Stimulated activated CD8-positive, alpha-beta memory T cell treated with anti-CD3 and anti-CD28 coated beads, Interleukin-15, amount 100 ng/mL, for 1 hour (primary cell): ENCODE measurements at regions not wholly inside any gene's neighbourhood (a gene's known extent, or its start where the extent isn't known, plus 50 kb on each side); places are given as distances from the start of the nearest gene placed in this dataset.
"Not testable (repeated sequence)": the region's sequence is repeated elsewhere in the genome, so short reads cannot be mapped to it uniquely, and the experiment has no call there.

Experiments used
- DNase-seq: peaks from one replicate; pipeline ENCODE4 v3.0.0-alpha.2; 2020; ENCODE audit warnings: low read depth

- not testable (repeated sequence) for DNase-seq
These were observed 305.1 kb downstream of the BCL2L11 start for GRCh38 chr2:111425789-111426201.

- not testable (repeated sequence) for DNase-seq
These were observed 306.6 kb downstream of the BCL2L11 start for GRCh38 chr2:111427346-111427745.

DNA sequence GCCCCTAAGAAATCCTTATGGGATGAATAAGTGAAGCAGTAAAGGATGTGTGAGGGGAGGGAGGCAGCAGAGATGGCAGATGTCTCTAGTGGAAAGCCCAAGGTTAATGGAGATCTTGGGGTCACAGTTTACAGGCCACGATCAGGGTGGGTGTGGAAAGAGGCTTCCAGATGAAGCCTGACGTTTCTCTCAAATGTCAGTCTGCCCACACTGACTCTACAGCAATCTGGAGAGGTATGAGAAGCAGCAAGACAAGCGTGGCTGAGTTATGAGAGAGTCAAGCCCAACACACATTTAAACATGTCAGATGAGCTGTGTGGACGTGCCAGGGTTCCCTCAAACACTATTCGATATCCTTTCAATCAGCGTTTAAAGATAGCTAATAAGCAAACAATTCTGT, 308.2 kb downstream of the BCL2L11 start:
- DNase-seq = not testable (repeated sequence)

DNA sequence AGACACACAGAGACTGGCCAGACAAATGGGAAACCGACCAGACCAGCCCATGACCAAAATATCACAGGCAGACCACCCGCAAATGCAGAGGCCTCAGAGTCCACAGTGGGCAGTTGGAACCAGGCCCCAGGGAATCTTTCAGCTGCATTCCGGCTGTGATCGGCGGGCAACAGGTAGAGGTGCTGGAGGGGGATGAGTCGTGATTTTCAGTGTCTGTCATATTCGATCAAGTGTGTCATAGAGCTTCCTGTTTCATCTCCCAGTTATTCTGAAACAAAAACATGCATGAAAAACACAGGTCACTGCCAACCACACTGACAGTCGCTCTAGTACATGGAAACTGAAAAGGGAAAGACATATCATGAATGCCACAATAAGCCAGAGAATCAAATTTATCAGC, 308.6 kb downstream of the BCL2L11 start:
- DNase-seq = not testable (repeated sequence)

DNA sequence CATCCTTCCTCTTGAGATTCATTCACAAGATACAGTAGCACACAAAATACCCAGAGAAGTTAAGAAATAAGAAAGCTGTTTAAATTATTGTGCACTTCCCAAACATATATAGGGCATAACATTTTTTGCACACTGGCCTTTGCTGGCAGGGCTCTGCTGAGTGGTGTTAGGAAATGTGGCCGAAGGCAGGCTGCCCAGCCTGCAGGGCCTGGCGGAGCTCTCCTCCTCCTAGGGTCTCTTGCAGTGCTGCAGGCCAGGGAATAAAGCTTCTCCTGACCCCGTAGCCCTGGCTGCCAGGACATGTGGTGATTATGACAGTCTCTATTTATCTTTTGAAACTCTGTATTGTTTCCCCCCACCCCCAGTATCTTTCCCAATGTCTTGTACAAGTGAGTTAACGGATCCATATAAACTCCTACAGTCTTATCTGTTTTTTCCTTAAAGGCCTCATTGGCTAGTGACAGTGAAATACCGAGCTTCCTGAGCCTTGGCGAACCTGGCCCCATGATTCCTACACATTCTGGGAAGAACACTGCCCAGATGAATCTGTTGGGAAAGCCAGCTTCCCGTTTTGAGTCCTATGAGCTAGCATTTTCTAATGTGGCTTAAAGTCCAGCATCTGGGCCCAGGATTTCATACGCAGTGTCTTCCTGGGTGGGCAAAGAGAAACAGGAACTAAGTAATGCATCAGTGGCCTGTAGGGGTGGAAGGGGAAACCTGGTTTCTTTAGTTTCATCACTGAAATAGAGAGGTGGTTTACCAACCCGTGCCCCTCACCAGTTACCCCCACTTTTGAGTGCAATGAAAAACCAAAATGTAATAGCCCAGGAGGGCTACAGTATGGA, 310.3 kb downstream of the BCL2L11 start:
- not testable (repeated sequence) for DNase-seq

DNA sequence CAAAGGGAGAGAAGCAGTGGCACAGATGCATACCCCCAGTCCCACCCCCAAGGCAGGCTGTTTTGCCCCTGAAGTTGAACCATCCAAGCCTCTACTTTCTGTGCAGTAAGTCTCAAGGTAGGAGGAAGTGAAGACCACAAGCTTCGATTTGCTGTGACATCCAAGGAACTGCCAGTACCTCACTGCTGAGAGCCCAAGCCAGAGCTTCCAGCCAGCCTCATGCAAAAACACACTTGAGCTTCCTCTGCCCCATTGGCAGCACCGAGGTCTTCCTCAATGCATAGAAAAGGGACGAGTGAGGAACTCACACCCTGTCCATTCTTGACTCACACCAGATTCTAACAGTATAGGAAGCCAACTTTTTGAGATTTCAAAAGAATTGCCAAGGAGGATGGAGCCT, 311.7 kb downstream of the BCL2L11 start:
- DNase-seq = not testable (repeated sequence)

DNA sequence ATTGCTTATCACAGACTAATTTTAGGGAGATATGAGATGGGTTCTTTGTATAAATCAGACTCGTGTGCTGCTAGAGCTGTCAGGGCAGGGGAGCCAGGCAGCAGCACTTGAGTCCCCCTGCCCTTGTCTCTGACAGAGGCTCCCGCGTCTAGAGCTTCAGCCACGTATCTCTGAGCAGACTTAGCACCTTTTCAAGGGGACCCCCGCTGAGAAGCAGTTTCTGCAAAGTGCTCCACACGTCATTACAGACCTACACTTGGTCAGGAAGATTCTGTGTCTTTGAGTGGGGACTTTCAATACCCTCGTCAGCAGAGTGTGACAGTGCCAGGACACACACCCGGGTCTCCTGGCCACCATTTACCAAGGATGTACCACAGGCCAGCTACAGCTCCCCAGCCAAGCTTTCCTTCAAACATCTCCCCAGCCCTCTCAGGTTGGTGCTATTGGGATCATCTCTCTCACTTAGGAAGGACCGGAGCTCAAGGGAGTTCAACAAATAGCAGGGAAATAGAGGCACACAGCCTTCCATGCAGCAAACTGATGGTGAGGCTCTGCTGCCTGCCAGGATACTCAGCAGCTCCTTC, 312.3 kb downstream of the BCL2L11 start:
- not testable (repeated sequence) for DNase-seq

- not testable (repeated sequence) for DNase-seq
These were observed 313.3 kb downstream of the BCL2L11 start for GRCh38 chr2:111433892-111434607.

DNA sequence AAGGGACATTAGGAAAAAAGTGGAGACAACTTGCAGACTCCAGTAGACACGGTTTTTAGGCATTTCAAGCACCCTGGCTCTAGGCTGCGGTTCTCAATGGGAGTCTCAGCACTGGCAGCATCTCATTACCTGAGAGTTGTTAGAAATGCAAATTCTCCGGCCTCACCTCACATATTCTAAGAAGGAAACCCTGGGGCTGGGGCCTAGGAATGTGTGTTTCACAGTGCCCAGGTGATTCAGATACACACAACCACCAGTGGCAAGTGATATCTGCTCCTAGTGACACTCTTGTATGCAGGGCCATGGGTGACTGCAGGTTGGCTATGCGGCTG, 313.9 kb downstream of the BCL2L11 start:
- DNase-seq = not testable (repeated sequence)

- DNase-seq = not testable (repeated sequence)
These were observed 315.0 kb downstream of the BCL2L11 start for GRCh38 chr2:111435553-111436310.

GRCh38 chr2:111436411-111436810, 315.7 kb downstream of the BCL2L11 start:
- DNase-seq = not testable (repeated sequence)

GRCh38 chr2:111437288-111437990, 316.7 kb downstream of the BCL2L11 start:
- DNase-seq = not testable (repeated sequence)

GRCh38 chr2:111438161-111438560, 317.4 kb downstream of the BCL2L11 start:
- not testable (repeated sequence) for DNase-seq

DNA sequence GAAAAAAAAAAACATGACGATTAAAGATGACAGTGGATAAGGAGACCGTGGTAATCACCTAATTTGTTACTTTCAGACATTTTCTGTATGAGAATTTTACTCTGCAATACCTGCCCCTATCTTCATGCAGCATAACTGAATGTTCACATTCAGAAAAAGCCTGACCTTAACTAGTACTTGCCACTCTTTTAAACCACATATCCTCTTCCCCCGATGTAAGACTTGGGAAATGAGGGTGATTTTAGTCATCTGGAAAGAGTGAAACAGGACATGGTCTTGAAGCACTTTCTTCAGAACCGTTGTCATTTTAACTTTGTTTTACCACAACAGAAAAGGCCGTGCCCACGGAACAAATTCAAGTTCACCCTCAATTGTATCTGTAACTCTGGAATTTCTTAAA, 318.5 kb downstream of the BCL2L11 start:
- DNase-seq = not testable (repeated sequence)

DNA sequence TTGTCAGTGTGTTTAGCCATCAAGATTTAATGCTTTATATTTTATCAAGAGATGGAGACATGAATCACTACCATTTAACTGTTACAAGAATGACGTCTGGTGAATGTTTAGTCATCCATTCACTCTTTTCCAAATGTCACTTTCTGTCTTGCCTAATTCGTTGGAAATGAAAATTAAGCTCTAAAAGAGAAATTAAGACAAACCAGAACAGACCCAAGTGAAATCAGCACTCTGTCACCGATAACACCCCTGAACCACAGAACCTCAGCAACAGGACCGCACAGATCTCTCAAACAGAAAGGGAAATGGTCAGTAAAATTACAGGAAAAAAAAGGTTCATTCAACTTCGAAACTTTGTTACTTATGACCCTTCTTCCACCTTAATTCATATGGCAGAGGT, 320.9 kb downstream of the BCL2L11 start:
- DNase-seq = not testable (repeated sequence)

DNA sequence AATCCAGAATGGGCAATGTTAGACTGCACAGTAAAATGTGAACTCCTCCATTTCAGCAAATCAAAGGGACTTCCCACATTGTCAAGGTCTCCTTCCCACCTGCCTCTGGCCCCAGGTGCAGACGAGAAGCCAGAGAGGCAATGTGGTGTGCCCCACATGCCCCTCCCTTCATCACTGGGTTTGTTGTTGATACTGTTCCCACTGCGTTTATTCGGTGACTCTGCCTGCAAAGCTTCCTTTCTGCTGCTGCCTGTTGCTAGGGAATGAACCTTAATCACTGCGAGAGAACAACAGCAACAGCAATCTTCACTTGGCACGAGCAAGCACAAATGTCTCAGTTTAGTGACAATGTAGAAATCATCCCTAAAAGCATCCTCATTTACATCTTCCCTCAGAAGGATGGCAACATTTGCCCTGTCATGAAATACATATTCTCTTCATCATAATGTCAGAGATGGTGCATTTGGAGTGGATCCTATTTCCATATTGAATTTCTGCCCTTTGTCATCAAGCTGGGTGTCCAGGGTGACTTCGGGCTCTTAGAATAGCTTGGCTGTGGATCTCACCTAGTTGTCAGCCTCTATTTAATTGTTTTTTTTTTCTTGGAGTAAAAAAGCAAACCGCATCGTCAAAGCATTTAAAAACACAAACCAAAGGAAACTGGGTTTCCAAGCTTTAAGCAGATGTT, 322.2 kb downstream of the BCL2L11 start:
- not testable (repeated sequence) for DNase-seq

DNA sequence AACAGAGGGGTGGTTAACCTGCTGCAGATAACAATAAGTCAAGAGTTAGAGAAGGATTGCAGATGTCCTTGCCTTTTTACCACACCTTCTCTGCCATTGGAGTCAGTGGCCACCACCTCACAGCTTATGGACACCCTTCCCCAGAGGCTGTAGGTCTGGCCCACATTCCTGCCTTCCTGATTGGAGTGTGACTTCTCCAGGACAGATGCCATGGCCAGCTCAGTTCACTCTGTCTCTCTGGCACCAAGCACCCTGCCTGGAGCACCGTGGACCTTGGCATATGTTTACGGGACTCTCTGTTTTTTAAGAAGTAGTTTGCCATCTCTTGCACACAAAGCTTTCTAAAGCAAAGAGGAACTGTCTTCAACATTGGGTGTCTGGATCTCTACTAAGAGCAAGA, 323.8 kb downstream of the BCL2L11 start:
- not testable (repeated sequence) for DNase-seq

DNA sequence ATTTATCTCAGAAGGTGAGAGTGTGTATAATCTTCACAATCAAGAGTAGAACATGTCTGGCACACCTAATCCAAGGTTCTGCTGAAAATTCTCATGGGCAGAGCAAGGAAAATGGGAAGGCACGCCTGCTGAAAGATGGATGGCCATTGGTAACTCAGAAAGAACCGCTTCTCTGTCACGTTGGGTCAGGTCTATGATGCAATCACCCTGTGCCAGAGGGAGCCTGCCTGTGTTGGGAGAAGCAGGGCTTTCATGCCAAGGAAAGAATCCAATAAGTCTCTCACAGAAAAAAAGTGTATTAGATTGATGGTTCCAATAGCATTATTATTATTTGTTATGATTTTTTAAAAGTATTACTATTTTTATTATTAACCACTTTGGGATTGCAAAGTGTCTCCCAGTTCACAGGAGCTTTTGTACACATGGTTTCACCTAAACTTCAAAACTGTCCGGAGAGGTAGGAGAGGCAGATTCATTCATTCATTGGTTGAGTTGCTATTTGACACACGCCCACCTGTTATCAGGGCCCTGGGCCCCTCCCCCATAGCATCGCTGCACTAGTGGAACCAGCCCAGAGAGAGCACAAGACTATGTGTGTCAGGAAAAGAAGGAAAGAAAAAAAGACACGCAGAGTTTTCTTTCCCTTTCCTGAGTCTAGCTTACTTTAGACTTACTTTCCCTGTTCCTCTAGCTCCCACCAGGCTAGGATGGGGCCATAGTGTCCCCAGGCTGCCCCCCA, 324.6 kb downstream of the BCL2L11 start:
- not testable (repeated sequence) for DNase-seq

- not testable (repeated sequence) for DNase-seq
These were observed 325.2 kb downstream of the BCL2L11 start for GRCh38 chr2:111445941-111446340.

DNA sequence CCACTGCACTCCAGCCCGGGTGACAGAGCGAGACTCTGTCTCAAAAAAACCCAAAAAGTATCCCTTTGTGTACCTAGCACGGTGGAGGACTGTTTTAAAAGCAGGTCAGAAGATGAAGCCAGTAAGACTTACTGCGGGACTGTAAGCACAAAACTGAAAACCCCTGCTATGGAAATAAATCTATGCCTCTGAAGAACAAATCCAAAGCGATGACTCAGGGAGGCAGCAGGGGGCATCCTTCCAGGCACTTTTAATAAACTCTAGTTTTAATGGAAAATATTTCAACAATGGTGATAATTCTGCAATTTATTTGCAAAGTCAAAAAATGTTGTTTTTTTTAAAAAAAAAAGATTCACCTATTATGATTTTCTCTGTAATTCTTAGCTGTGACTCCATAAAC, 326.8 kb downstream of the BCL2L11 start:
- not testable (repeated sequence) for DNase-seq
